ENCODE measurements at regions not wholly inside any gene's neighbourhood (a gene's known extent, or its start where the extent isn't known, plus 50 kb on each side); places are given as distances from the start of the nearest gene placed in this dataset.

DNA sequence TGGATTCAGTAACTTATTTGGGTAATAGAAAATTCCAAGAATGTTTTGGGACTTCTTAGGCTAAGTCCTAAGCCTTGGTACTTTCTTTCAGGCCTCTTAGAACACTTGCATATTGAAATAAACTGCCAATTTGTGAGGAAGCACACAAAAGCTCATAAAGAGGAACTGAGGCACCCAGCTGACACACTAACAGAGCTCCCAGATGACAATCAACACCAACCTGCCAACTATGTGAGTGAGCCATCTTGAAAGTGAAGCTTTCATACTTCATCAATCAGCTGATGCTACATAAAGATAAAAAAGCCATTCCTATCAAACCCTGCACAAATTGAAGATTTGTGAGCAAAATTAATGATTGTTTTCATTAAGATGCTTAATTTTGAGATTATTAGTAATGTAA lies 832.5 kb upstream of the EPHA7 start:
- Mint-ChIP-seq H3K36me3 (ENCODE audit: insufficient read depth) (no peaks in the 10 kb centered on the region), H3K27ac (no peak overlapping the region), H3K9me3 (ENCODE audit: low read depth) (no peaks in the 10 kb centered on the region), H3K4me3 (ENCODE audit: low read depth) (no peak overlapping the region), H3K4me1 (ENCODE audit: low read depth) (no peaks in the 10 kb centered on the region), H3K27me3 (no peaks in the 10 kb centered on the region)
- no peak for DNase-seq (ENCODE audit: low spot score, unreplicated experiment)
- TF ChIP-seq, protein P1, sequence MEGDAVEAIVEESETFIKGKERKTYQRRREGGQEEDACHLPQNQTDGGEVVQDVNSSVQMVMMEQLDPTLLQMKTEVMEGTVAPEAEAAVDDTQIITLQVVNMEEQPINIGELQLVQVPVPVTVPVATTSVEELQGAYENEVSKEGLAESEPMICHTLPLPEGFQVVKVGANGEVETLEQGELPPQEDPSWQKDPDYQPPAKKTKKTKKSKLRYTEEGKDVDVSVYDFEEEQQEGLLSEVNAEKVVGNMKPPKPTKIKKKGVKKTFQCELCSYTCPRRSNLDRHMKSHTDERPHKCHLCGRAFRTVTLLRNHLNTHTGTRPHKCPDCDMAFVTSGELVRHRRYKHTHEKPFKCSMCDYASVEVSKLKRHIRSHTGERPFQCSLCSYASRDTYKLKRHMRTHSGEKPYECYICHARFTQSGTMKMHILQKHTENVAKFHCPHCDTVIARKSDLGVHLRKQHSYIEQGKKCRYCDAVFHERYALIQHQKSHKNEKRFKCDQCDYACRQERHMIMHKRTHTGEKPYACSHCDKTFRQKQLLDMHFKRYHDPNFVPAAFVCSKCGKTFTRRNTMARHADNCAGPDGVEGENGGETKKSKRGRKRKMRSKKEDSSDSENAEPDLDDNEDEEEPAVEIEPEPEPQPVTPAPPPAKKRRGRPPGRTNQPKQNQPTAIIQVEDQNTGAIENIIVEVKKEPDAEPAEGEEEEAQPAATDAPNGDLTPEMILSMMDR (IDR thresholded peaks at IDR 0.05; ENCODE audit: unreplicated experiment), result no peak

DNA sequence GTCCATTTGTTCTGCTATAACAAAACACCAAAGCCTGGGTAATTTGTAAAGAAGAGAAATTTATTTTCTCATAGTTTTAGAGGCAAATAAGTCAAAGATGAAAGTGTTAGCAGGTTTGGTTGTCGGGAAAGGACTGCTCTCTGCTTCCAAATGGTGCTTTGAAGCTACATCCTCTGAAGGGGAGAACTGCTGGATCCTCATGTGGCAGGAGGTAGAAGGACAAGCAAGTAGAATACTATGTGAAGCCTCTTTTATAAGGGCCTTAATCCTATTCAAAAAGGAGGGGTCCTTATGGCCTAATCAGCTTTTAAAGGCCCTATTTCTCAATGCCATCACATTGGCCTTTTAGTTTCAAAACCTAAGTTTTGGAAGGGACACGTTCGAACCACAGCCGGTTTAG lies 826.0 kb upstream of the EPHA7 start:
- TF ChIP-seq, protein P1 (IDR thresholded peaks at IDR 0.05; ENCODE audit: unreplicated experiment), result no peak
- Mint-ChIP-seq H3K27me3 (no peaks in the 10 kb centered on the region), H3K27ac (no peak overlapping the region), H3K4me3 (ENCODE audit: low read depth) (no peak overlapping the region), H3K36me3 (ENCODE audit: insufficient read depth) (no peaks in the 10 kb centered on the region), H3K9me3 (ENCODE audit: low read depth) (peaks cover 14% of the 10 kb centered on the region), H3K4me1 (ENCODE audit: low read depth) (no peaks in the 10 kb centered on the region)
- no peak for DNase-seq (ENCODE audit: low spot score, unreplicated experiment)

GRCh38 chr6:94238868-94239267 lies 819.5 kb upstream of the EPHA7 start:
- H3K9me3 Mint-ChIP-seq (ENCODE audit: low read depth), result peaks cover 14% of the 10 kb centered on the region
- TF ChIP-seq, protein P1 (IDR thresholded peaks at IDR 0.05; ENCODE audit: unreplicated experiment), result no peak
- no peaks in the 10 kb centered on the region for H3K36me3 Mint-ChIP-seq (ENCODE audit: insufficient read depth)

DNA sequence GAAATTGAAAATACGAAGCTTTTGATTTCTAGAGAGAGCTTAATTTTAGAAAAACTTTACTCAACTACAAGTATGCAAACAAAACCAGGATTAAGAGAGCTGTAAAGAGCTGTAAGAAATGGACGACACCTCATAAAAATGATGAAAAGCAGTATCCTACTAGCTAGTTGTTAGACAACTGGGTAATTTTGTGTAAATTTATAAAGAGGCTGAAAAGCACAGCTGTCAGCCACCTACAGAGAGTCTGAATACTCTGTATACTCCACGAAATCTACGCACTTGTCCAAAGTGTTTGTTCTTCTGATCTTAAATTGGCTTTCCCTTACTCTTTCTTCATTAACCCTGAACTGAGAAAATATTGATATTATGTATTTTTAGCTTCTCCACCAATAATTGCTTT lies 808.4 kb upstream of the EPHA7 start:
- DNase-seq (ENCODE audit: low spot score, unreplicated experiment), result no peak
- no peaks in the 10 kb centered on the region for H3K27me3 Mint-ChIP-seq
- H3K4me3 Mint-ChIP-seq (ENCODE audit: low read depth), result no peak overlapping the region
- peaks cover 8% of the 10 kb centered on the region for H3K4me1 Mint-ChIP-seq (ENCODE audit: low read depth)
- no peaks in the 10 kb centered on the region for H3K36me3 Mint-ChIP-seq (ENCODE audit: insufficient read depth)
- TF ChIP-seq, protein P1 (IDR thresholded peaks at IDR 0.05; ENCODE audit: unreplicated experiment), result no peak
- H3K9me3 Mint-ChIP-seq (ENCODE audit: low read depth), result peaks cover 8% of the 10 kb centered on the region
- no peak overlapping the region for H3K27ac Mint-ChIP-seq

More at GRCh38 chr6:94238868-94239267, 819.5 kb upstream of the EPHA7 start:
- H3K27ac Mint-ChIP-seq, result no peak overlapping the region
- H3K27me3 Mint-ChIP-seq, result no peaks in the 10 kb centered on the region
- no peak overlapping the region for H3K4me3 Mint-ChIP-seq (ENCODE audit: low read depth)
- no peak for DNase-seq (ENCODE audit: low spot score, unreplicated experiment)
- peaks cover 6% of the 10 kb centered on the region for H3K4me1 Mint-ChIP-seq (ENCODE audit: low read depth)

- peaks cover 4% of the 10 kb centered on the region for H3K9me3 Mint-ChIP-seq (ENCODE audit: low read depth)
- H3K27ac Mint-ChIP-seq, result no peak overlapping the region
- H3K4me3 Mint-ChIP-seq (ENCODE audit: low read depth), result no peak overlapping the region
- DNase-seq (ENCODE audit: low spot score, unreplicated experiment), result no peak
- H3K27me3 Mint-ChIP-seq, result no peaks in the 10 kb centered on the region
- H3K36me3 Mint-ChIP-seq (ENCODE audit: insufficient read depth), result no peaks in the 10 kb centered on the region
- TF ChIP-seq, protein P1 (IDR thresholded peaks at IDR 0.05; ENCODE audit: unreplicated experiment), result no peak
- peaks cover 11% of the 10 kb centered on the region for H3K4me1 Mint-ChIP-seq (ENCODE audit: low read depth)
These were observed 798.5 kb upstream of the EPHA7 start for GRCh38 chr6:94217836-94218235.

Data from progenitor cell of endocrine pancreas (in vitro differentiated cells).